Trophoblast cell (in vitro differentiated cells and primary cell): ENCODE measurements at regions not wholly inside any gene's neighbourhood (a gene's known extent, or its start where the extent isn't known, plus 50 kb on each side); places are given as distances from the start of the nearest gene placed in this dataset.

Experiments
- DNase-seq, 2 donors: peaks; one replicate each; pipeline ENCODE4 v3.0.0-alpha.2; 2016
- H2AFZ ChIP-seq: 2 replicates; pipeline ENCODE4 v1.6.1; 2013; ENCODE audit warnings: low read length, moderate library complexity, mild to moderate bottlenecking; ENCODE audit not compliant: insufficient read depth, poor library complexity
- H2AK5ac ChIP-seq: 2 replicates; pipeline ENCODE4 v1.6.1; 2013; ENCODE audit warnings: mild to moderate bottlenecking, low read length
- H2BK120ac ChIP-seq: 2 replicates; pipeline ENCODE4 v1.6.1; 2013; ENCODE audit warnings: low read length, mild to moderate bottlenecking, moderate library complexity; ENCODE audit not compliant: insufficient read depth, poor library complexity
- H2BK12ac ChIP-seq: 2 replicates; pipeline ENCODE4 v1.6.1; 2013; ENCODE audit warnings: mild to moderate bottlenecking, low read length, moderate library complexity
- H2BK5ac ChIP-seq: 2 replicates; pipeline ENCODE4 v1.6.1; 2013; ENCODE audit warnings: low read length, low read depth, moderate library complexity, mild to moderate bottlenecking; ENCODE audit not compliant: poor library complexity
- H3K14ac ChIP-seq: 2 replicates; pipeline ENCODE4 v1.6.1; 2013; ENCODE audit warnings: mild to moderate bottlenecking, low read length
- H3K18ac ChIP-seq: 2 replicates; pipeline ENCODE4 v1.6.1; 2013; ENCODE audit warnings: mild to moderate bottlenecking, low read length
- H3K23ac ChIP-seq: 2 replicates; pipeline ENCODE4 v1.6.1; 2013; ENCODE audit warnings: low read length
- H3K27ac ChIP-seq: 2 replicates; pipeline ENCODE4 v1.5.1; 2013; ENCODE audit warnings: low read depth, mild to moderate bottlenecking, inconsistent platforms, low read length, moderate library complexity
- H3K27me3 ChIP-seq: 2 replicates; pipeline ENCODE4 v1.6.1; 2013; ENCODE audit warnings: inconsistent platforms, mild to moderate bottlenecking, low read length, moderate library complexity; ENCODE audit not compliant: insufficient read depth
- H3K36me3 ChIP-seq, 2 experiments: 1 replicate in 1 of 2; 2 replicates in 1 of 2; pipeline ENCODE4 v1.6.1; 2013; ENCODE audit warnings: low read length in 2 of 2, mild to moderate bottlenecking in 2 of 2, moderate library complexity in 1 of 2; ENCODE audit not compliant: insufficient read depth in 2 of 2, control insufficient read depth in 1 of 2
- H3K4ac ChIP-seq: 2 replicates; pipeline ENCODE4 v1.6.1; 2013; ENCODE audit warnings: low read depth, mild to moderate bottlenecking, low read length, moderate library complexity
- H3K4me1 ChIP-seq, 2 experiments: 1 replicate in 1 of 2; 2 replicates in 1 of 2; pipeline ENCODE4 v1.6.1; 2013; ENCODE audit warnings: low read length in 2 of 2, mild to moderate bottlenecking in 2 of 2, moderate library complexity in 1 of 2; ENCODE audit not compliant: insufficient read depth in 2 of 2, control insufficient read depth in 1 of 2
- H3K4me2 ChIP-seq: 2 replicates; pipeline ENCODE4 v1.6.1; 2013; ENCODE audit warnings: inconsistent platforms, mild to moderate bottlenecking, low read length, moderate library complexity
- H3K4me3 ChIP-seq: 2 replicates; pipeline ENCODE4 v1.5.1; 2013; ENCODE audit warnings: mild to moderate bottlenecking, low read depth, low read length, inconsistent platforms
- H3K79me1 ChIP-seq: one replicate; pipeline ENCODE4 v1.6.1; 2013; ENCODE audit warnings: low read length
- H3K79me2 ChIP-seq: 2 replicates; pipeline ENCODE4 v1.6.1; 2013; ENCODE audit warnings: low read length, mild to moderate bottlenecking; ENCODE audit not compliant: control insufficient read depth, insufficient read depth, poor library complexity
- H3K9ac ChIP-seq: 2 replicates; pipeline ENCODE4 v1.6.1; 2013; ENCODE audit warnings: mild to moderate bottlenecking, low read length
- H3K9me3 ChIP-seq: 2 replicates; pipeline ENCODE4 v1.6.1; 2013; ENCODE audit warnings: low read depth, mild to moderate bottlenecking, control low read depth, inconsistent platforms, low read length; ENCODE audit not compliant: insufficient read depth
- H4K12ac ChIP-seq: 2 replicates; pipeline ENCODE4 v1.6.1; 2013; ENCODE audit warnings: low read depth, mild to moderate bottlenecking, low read length, moderate library complexity
- H4K8ac ChIP-seq: 2 replicates; pipeline ENCODE4 v1.6.1; 2013; ENCODE audit warnings: low read depth, mild to moderate bottlenecking, low read length, moderate library complexity
- H4K91ac ChIP-seq: one replicate; pipeline ENCODE4 v1.6.1; 2013; ENCODE audit warnings: low read depth, mild to moderate bottlenecking, low read length, moderate library complexity
- WGBS: extraction: QIAGEN DNeasy Blood & Tissue Kit; methylation state at CpG from one replicate; pipeline ENCODE4 v1.1.7; 2013; ENCODE audit warnings: missing lambda C conversion rate; ENCODE audit not compliant: insufficient read length, insufficient coverage; ENCODE audit errors: extremely low coverage; 5-methylcytosine and 5-hydroxymethylcytosine counted together

DNA sequence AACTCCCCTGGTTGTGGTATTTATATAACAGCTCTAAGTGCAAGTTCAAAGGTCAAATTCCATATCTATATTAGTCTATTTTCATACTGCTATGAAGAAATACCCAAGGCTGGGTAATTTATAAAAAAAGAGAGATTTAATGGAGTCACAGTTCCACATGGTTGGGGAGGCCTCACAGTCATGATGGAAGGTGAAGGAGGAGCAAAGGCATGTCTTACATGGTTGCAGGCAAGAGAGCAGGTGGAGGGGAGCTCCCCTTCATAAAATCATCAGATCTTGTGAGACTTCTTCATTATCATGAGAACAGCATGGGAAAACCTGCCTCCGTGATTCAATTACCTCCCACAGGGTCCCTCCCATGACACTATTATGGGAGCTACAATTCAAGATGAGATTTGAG, 179.6 kb upstream of the FBXO11 start:
- Histone ChIP-seq H4K12ac (no peak overlapping the region), H2AFZ (no peak overlapping the region), H3K36me3 (peaks cover 0 to 3% of the 10 kb centered on the region in 2 experiments), H3K79me1 (no peaks in the 10 kb centered on the region), H2BK12ac (no peak overlapping the region), H3K23ac (no peak overlapping the region), H3K4ac (no peak overlapping the region), H3K27ac (no peak overlapping the region), H3K27me3 (no peaks in the 10 kb centered on the region), H3K9me3 (peaks cover 2% of the 10 kb centered on the region), H3K18ac (no peak overlapping the region), H3K4me1 (no peaks in the 10 kb centered on the region), H2BK120ac (no peak overlapping the region), H3K4me3 (no peak overlapping the region), H4K8ac (no peak overlapping the region), H2BK5ac (no peak overlapping the region), H3K79me2 (no peaks in the 10 kb centered on the region), H4K91ac (no peak overlapping the region), H3K9ac (no peak overlapping the region), H3K4me2 (no peak overlapping the region), H3K14ac (no peak overlapping the region), H2AK5ac (no peak overlapping the region)
- no CpG with 5 or more reads among the region's 1 CpG for WGBS
- DNase-seq = no peak

DNA sequence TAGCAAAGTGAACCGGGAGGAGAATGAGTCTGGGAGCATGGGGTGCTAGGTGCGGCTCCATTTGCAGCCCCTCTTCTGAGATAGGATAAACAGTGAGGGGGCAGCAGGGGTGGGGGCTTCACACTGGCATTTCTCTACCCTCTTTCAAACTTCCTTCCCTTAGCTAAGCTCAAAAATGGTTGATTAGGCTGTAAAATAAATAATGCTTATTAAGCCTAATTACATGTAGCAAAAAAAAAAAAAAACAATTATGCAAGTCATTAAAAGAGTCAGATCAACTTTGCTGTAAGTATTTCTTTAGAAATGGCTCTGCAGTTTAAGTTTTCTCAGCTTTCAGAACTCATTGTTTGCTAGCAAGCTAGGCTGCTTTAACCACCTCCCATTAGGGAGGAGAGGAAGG, 182.7 kb upstream of the FBXO11 start:
- DNase-seq = no peak
- H3K18ac ChIP-seq = no peak overlapping the region
- no CpG with 5 or more reads among the region's 2 CpGs for WGBS
- peaks cover 0 to 6% of the 10 kb centered on the region in 2 experiments for H3K36me3 ChIP-seq
- no peak overlapping the region for H4K12ac ChIP-seq
- H2BK5ac ChIP-seq = no peak overlapping the region
- no peak overlapping the region for H4K8ac ChIP-seq
- H3K79me1 ChIP-seq = no peaks in the 10 kb centered on the region
- no peak overlapping the region for H2BK120ac ChIP-seq
- H4K91ac ChIP-seq = no peak overlapping the region
- no peak overlapping the region for H3K9ac ChIP-seq
- H3K4ac ChIP-seq = no peak overlapping the region
- H2AK5ac ChIP-seq = no peak overlapping the region
- no peaks in the 10 kb centered on the region for H3K27me3 ChIP-seq
- H3K9me3 ChIP-seq = peaks cover 2% of the 10 kb centered on the region
- no peak overlapping the region for H2AFZ ChIP-seq
- no peak overlapping the region for H2BK12ac ChIP-seq
- H3K27ac ChIP-seq = no peak overlapping the region
- no peak overlapping the region for H3K4me2 ChIP-seq
- no peaks in the 10 kb centered on the region for H3K79me2 ChIP-seq
- no peaks in the 10 kb centered on the region for H3K4me1 ChIP-seq
- no peak overlapping the region for H3K14ac ChIP-seq
- H3K23ac ChIP-seq = no peak overlapping the region
- H3K4me3 ChIP-seq = no peak overlapping the region

DNA sequence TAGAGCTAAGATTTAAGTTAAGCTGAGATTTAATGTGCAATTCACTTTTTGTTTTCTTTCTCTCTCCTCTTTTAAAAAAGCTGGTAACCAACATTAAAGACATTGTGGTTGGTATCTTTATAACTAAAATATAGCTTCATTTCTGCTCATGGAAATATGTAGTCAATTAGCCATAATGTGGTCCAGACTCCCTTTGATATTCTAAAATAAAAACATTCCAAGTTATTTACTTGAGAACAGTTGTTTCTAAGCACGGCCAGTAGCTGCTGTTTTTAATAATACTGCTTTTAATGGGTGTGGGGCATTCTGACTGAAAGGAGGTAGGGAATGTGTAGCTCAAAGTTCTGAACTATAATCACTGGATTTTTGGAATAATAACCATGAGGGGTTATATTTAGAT, 183.3 kb upstream of the FBXO11 start:
- Histone ChIP-seq H3K27ac (no peak overlapping the region), H2BK120ac (no peak overlapping the region), H3K9ac (no peak overlapping the region), H3K79me2 (no peaks in the 10 kb centered on the region), H3K23ac (no peak overlapping the region), H2AK5ac (no peak overlapping the region), H3K36me3 (peaks cover 0 to 8% of the 10 kb centered on the region in 2 experiments), H3K4me1 (no peaks in the 10 kb centered on the region), H4K12ac (no peak overlapping the region), H3K4ac (no peak overlapping the region), H2BK12ac (no peak overlapping the region), H3K4me2 (no peak overlapping the region), H3K27me3 (no peaks in the 10 kb centered on the region), H3K4me3 (no peak overlapping the region), H3K18ac (no peak overlapping the region), H2AFZ (no peak overlapping the region), H2BK5ac (no peak overlapping the region), H3K9me3 (peaks cover 2% of the 10 kb centered on the region), H4K8ac (no peak overlapping the region), H4K91ac (no peak overlapping the region), H3K79me1 (no peaks in the 10 kb centered on the region), H3K14ac (no peak overlapping the region)
- DNase-seq = no peak
- WGBS = no CpG with 5 or more reads among the region's 1 CpG

DNA sequence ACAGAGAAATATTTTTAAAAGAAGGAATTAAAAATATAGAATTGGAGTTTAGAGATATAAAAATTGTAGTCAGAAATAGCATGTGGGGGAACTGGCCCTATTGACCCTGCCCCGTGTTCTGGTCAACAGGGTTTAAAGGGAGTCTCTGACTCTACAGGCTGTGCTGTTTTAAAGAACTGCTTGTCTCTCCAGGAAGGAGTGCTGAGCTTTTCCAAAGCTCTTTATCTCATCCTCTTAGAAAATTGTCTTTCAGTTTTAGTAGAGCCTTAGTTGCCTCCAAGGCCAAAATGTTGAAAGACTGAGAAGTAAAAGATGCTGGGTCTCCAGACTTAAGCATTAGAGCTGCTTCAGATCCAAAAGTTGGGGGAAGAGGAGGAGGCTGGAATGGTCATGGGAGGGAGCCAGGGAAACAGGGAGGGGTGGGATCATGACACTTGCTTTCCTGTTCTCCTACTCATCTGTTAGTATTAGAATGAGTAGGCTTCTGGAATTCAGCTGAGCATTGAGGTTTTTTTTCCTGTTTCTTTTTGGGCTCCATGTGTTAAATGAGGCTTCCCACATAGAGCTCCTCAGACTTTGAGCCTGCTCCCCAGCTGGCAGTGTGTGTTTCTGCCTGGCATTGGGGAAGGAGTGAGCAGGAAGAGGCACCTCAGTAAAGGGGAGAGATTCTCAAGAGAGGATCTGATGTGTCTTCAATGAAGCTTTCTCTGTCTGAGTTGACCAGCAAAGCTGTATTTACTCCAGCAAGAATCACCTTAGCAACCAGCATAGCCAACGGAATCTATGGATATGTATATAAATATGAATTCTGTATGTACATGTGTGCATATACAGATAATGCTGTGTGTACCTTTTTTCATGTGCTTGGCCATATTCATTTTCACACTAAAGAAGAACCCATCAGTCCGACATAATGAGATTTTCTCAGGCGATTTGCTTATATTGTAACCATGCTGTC, 186.8 kb upstream of the FBXO11 start:
- H3K18ac ChIP-seq = no peak overlapping the region
- no peak overlapping the region for H3K4me3 ChIP-seq
- no peak overlapping the region for H3K27ac ChIP-seq
- no peak overlapping the region for H2BK5ac ChIP-seq
- no peak overlapping the region for H3K14ac ChIP-seq
- WGBS = no CpG with 5 or more reads among the region's 4 CpGs
- no peaks in the 10 kb centered on the region for H3K79me1 ChIP-seq
- H2BK120ac ChIP-seq = no peak overlapping the region
- H4K8ac ChIP-seq = no peak overlapping the region
- no peak overlapping the region for H3K4ac ChIP-seq
- peaks cover 1 to 8% of the 10 kb centered on the region in 2 experiments for H3K36me3 ChIP-seq
- DNase-seq = no peak
- H4K91ac ChIP-seq = no peak overlapping the region
- no peaks in the 10 kb centered on the region for H3K9me3 ChIP-seq
- H2AK5ac ChIP-seq = no peak overlapping the region
- no peak overlapping the region for H4K12ac ChIP-seq
- H3K4me1 ChIP-seq = no peaks in the 10 kb centered on the region
- H3K9ac ChIP-seq = no peak overlapping the region
- no peaks in the 10 kb centered on the region for H3K79me2 ChIP-seq
- H3K23ac ChIP-seq = no peak overlapping the region
- H2BK12ac ChIP-seq = no peak overlapping the region
- H3K27me3 ChIP-seq = no peaks in the 10 kb centered on the region
- H2AFZ ChIP-seq = peak overlapping the region; percentile 54
- H3K4me2 ChIP-seq = no peak overlapping the region
